Central memory CD8-positive, alpha-beta T cell (primary cell): ENCODE measurements at regions not wholly inside any gene's neighbourhood (a gene's known extent, or its start where the extent isn't known, plus 50 kb on each side); places are given as distances from the start of the nearest gene placed in this dataset.
"Not testable (repeated sequence)": the region's sequence is repeated elsewhere in the genome, so short reads cannot be mapped to it uniquely, and the experiment has no call there.

Source experiments
- ATAC-seq: fragments of 150-1000 bp; cut with Tn5 transposase; replicated peaks from 2 replicates; pipeline ENCODE4 v1.10.0; 2022; ENCODE audit warnings: mild to moderate bottlenecking, moderate FRiP score, moderate number of reproducible peaks; ENCODE audit not compliant: poor library complexity, severe bottlenecking; ENCODE audit errors: extremely low read depth
- DNase-seq, 2 donors: peaks; one replicate each; pipeline ENCODE4 v3.0.0; 2021; ENCODE audit warnings: low spot score in 2 of 2
- H3K27ac Mint-ChIP-seq: one replicate; pipeline ENCODE4 v1.8.0; 2022; ENCODE audit warnings: low read depth, mild to moderate bottlenecking, moderate library complexity, mixed read lengths
- H3K27me3 Mint-ChIP-seq: one replicate; pipeline ENCODE4 v1.8.0; 2022; ENCODE audit warnings: mixed read lengths
- H3K36me3 Mint-ChIP-seq: one replicate; pipeline ENCODE4 v1.8.0; 2022; ENCODE audit warnings: mild to moderate bottlenecking, moderate library complexity, mixed read lengths; ENCODE audit not compliant: insufficient read depth
- H3K4me1 Mint-ChIP-seq: one replicate; pipeline ENCODE4 v1.8.0; 2022; ENCODE audit warnings: mixed read lengths
- H3K4me3 Mint-ChIP-seq: one replicate; pipeline ENCODE4 v1.8.0; 2022; ENCODE audit warnings: mild to moderate bottlenecking, moderate library complexity, mixed read lengths
- H3K9me3 Mint-ChIP-seq: one replicate; pipeline ENCODE4 v1.8.0; 2022; ENCODE audit warnings: mixed read lengths

- ATAC-seq (no peak), DNase-seq (no peak)
- no peak overlapping the region for H3K27ac Mint-ChIP-seq
- peaks cover 10% of the 10 kb centered on the region for H3K9me3 Mint-ChIP-seq
- H3K4me1 Mint-ChIP-seq: no peaks in the 10 kb centered on the region
- H3K27me3 Mint-ChIP-seq: peaks cover 84% of the 10 kb centered on the region
- H3K36me3 Mint-ChIP-seq: peaks cover 1% of the 10 kb centered on the region
- no peak overlapping the region for H3K4me3 Mint-ChIP-seq
Measured at GRCh38 chr15:34493001-34493400, 55.4 kb upstream of the GOLGA8A start.

DNA sequence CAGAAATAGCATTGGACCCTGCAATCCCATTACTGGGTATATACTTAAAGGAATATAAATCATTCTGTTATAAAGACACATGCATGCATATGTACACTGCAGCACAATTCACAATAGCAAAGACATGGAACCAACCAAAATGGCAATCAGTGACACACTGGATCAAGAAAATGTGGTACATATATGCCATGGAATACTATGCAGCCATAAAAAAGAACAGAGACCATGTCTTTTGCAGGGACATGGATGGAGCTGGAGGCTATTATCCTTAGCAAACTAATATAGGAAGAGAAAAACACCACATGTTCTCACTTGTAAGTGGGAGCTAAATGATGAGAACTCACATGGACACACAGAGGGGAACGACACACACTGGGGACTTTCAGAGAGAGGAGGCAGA, 53.9 kb upstream of the GOLGA8A start:
- H3K4me1 Mint-ChIP-seq, H3K4me3 Mint-ChIP-seq: not testable (repeated sequence)

GRCh38 chr15:34490417-34491193, 53.0 kb upstream of the GOLGA8A start:
- no peak for ATAC-seq
- no peak overlapping the region for H3K4me3 Mint-ChIP-seq
- peaks cover 10% of the 10 kb centered on the region for H3K9me3 Mint-ChIP-seq
- no peaks in the 10 kb centered on the region for H3K4me1 Mint-ChIP-seq
- H3K27ac Mint-ChIP-seq: no peak overlapping the region
- DNase-seq: no peak
- no peaks in the 10 kb centered on the region for H3K36me3 Mint-ChIP-seq
- H3K27me3 Mint-ChIP-seq: peaks cover 84% of the 10 kb centered on the region

More for the DNA sequence above, 53.9 kb upstream of the GOLGA8A start:
- not testable (repeated sequence) for H3K27ac Mint-ChIP-seq, ATAC-seq, H3K36me3 Mint-ChIP-seq, H3K9me3 Mint-ChIP-seq, DNase-seq
- H3K27me3 Mint-ChIP-seq: peaks cover 84% of the 10 kb centered on the region

GRCh38 chr15:34488973-34489959, 51.7 kb upstream of the GOLGA8A start:
- not testable (repeated sequence) for H3K4me3 Mint-ChIP-seq, H3K36me3 Mint-ChIP-seq, H3K4me1 Mint-ChIP-seq, ATAC-seq, DNase-seq, H3K27ac Mint-ChIP-seq, H3K9me3 Mint-ChIP-seq
- H3K27me3 Mint-ChIP-seq: peaks cover 91% of the 10 kb centered on the region
